ENCODE measurements at regions not wholly inside any gene's neighbourhood (a gene's known extent, or its start where the extent isn't known, plus 50 kb on each side); places are given as distances from the start of the nearest gene placed in this dataset.

DNA sequence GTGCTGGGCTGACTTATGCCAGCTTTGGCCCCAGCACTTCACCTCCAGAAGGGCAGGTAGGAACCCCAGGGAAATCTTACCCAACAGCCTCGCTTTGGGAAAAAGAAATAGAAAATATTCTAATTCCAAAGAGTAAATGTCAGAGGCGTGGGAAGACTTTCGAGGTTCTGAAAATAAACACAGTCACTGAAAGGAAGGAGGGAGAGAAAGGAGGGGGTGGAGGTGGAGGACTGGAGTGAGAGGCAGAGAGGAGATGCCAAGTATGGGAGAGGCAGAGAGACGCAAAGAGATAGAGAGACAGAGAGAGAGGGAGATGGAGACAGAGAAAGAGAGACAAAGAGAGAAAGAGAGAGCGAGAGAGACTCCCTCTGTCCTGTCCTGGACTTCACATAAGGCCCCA, 395.0 kb downstream of the PTPRU start:
- TF ChIP-seq POLR2A (IDR thresholded peaks at IDR 0.05) (no peak), POLR2AphosphoS5 (IDR thresholded peaks at IDR 0.05) (no peak)
- TF ChIP-seq, protein P1, sequence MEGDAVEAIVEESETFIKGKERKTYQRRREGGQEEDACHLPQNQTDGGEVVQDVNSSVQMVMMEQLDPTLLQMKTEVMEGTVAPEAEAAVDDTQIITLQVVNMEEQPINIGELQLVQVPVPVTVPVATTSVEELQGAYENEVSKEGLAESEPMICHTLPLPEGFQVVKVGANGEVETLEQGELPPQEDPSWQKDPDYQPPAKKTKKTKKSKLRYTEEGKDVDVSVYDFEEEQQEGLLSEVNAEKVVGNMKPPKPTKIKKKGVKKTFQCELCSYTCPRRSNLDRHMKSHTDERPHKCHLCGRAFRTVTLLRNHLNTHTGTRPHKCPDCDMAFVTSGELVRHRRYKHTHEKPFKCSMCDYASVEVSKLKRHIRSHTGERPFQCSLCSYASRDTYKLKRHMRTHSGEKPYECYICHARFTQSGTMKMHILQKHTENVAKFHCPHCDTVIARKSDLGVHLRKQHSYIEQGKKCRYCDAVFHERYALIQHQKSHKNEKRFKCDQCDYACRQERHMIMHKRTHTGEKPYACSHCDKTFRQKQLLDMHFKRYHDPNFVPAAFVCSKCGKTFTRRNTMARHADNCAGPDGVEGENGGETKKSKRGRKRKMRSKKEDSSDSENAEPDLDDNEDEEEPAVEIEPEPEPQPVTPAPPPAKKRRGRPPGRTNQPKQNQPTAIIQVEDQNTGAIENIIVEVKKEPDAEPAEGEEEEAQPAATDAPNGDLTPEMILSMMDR (IDR thresholded peaks at IDR 0.05) = no peak

Data from upper lobe of left lung (tissue), 4 donors.